IPS-15b (cell line): ENCODE measurements at regions not wholly inside any gene's neighbourhood (a gene's known extent, or its start where the extent isn't known, plus 50 kb on each side); places are given as distances from the start of the nearest gene placed in this dataset.
"Not testable (repeated sequence)": the region's sequence is repeated elsewhere in the genome, so short reads cannot be mapped to it uniquely, and the experiment has no call there.

Experiments
- H3K27me3 ChIP-seq: one replicate; pipeline ENCODE4 v1.6.1; 2013; ENCODE audit warnings: low read length; ENCODE audit not compliant: control insufficient read depth, insufficient read depth
- H3K36me3 ChIP-seq: one replicate; pipeline ENCODE4 v1.6.1; 2013; ENCODE audit warnings: low read length; ENCODE audit not compliant: control insufficient read depth, insufficient read depth
- H3K4me1 ChIP-seq: one replicate; pipeline ENCODE4 v1.6.1; 2013; ENCODE audit warnings: mild to moderate bottlenecking, low read length; ENCODE audit not compliant: control insufficient read depth, insufficient read depth
- H3K4me3 ChIP-seq: one replicate; pipeline ENCODE4 v1.5.1; 2013; ENCODE audit warnings: low read depth, low read length
- H3K9ac ChIP-seq: one replicate; pipeline ENCODE4 v1.6.1; 2013; ENCODE audit warnings: low read depth, mild to moderate bottlenecking, low read length
- H3K9me3 ChIP-seq: one replicate; pipeline ENCODE4 v1.6.1; 2013; ENCODE audit warnings: mild to moderate bottlenecking, low read length; ENCODE audit not compliant: control insufficient read depth, insufficient read depth

DNA sequence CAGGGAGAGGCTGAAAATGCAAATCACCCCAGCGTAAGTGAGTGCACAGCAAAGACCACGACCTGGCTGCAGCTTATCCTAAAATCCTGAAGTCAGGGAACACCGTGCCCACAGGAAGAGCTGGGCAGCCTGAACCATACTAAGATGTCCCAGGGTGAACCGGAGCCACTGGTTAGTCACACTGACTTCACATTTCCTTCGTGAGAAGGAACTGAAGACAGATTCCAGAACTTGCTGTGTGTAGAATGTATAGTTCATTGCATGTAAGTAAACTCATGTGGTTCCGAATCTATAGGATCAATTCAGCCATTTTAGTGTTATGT, 84.6 kb upstream of the NDUFV2 start:
- Histone ChIP-seq H3K9me3 (no peaks in the 10 kb centered on the region), H3K4me1 (peaks cover 14% of the 10 kb centered on the region), H3K4me3 (no peak overlapping the region), H3K36me3 (no peaks in the 10 kb centered on the region), H3K9ac (no peak overlapping the region), H3K27me3 (no peaks in the 10 kb centered on the region)

DNA sequence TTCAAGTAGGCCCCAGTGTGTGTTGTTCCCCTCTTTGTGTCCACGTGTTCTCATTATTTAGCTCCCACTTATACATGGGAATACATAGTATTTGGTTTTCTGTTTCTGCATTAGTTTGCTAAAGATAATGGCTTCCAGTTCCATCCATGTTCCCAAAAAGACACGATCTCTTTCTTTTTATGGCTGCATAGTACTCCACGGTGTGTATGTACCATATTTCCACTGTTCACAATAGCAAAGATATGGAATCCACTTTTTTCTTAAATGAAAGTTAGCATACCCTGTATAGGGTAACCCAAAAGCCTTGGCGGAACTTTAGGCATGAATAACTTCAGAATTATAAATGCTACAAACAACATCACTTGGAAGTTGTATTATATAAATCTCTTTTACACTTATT, 83.4 kb upstream of the NDUFV2 start:
- Histone ChIP-seq H3K4me3 (no peak overlapping the region), H3K36me3 (no peaks in the 10 kb centered on the region), H3K9ac (no peak overlapping the region), H3K4me1 (peaks cover 16% of the 10 kb centered on the region), H3K9me3 (no peaks in the 10 kb centered on the region), H3K27me3 (no peaks in the 10 kb centered on the region)

DNA sequence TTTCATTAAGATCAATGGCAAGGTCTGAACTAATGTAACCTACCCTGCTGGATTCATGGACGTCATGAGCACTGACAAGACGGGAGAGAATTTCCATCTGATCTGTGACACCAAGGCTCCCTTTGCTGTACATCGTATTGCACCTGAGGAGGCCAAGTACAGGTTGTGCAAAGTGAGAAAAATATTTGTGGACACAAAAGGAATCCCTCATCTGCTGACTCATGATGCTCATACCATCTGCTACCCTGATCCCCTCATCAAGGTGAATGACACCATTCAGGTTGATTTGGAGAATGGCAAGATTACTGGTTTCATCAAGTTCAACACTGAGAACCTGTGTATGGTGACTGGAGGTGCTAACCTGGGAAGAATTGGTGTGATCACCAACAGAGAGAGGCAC, 82.3 kb upstream of the NDUFV2 start:
- no peaks in the 10 kb centered on the region for H3K9me3 ChIP-seq
- peaks cover 16% of the 10 kb centered on the region for H3K4me1 ChIP-seq
- no peaks in the 10 kb centered on the region for H3K36me3 ChIP-seq
- H3K4me3 ChIP-seq = no peak overlapping the region
- no peak overlapping the region for H3K9ac ChIP-seq
- no peaks in the 10 kb centered on the region for H3K27me3 ChIP-seq

- no peaks in the 10 kb centered on the region for H3K9me3 ChIP-seq
- H3K4me1 ChIP-seq = peaks cover 16% of the 10 kb centered on the region
- H3K36me3 ChIP-seq = no peaks in the 10 kb centered on the region
- no peaks in the 10 kb centered on the region for H3K27me3 ChIP-seq
- no peak overlapping the region for H3K9ac ChIP-seq
- H3K4me3 ChIP-seq = no peak overlapping the region
These were observed 81.0 kb upstream of the NDUFV2 start for GRCh38 chr18:9021458-9021857.

GRCh38 chr18:9022397-9023155, 79.9 kb upstream of the NDUFV2 start:
- no peaks in the 10 kb centered on the region for H3K27me3 ChIP-seq
- H3K4me1 ChIP-seq = peaks cover 10% of the 10 kb centered on the region
- H3K36me3 ChIP-seq = no peaks in the 10 kb centered on the region
- H3K9me3 ChIP-seq = no peaks in the 10 kb centered on the region
- H3K4me3 ChIP-seq = no peak overlapping the region
- H3K9ac ChIP-seq = peak overlapping the region; percentile 32

DNA sequence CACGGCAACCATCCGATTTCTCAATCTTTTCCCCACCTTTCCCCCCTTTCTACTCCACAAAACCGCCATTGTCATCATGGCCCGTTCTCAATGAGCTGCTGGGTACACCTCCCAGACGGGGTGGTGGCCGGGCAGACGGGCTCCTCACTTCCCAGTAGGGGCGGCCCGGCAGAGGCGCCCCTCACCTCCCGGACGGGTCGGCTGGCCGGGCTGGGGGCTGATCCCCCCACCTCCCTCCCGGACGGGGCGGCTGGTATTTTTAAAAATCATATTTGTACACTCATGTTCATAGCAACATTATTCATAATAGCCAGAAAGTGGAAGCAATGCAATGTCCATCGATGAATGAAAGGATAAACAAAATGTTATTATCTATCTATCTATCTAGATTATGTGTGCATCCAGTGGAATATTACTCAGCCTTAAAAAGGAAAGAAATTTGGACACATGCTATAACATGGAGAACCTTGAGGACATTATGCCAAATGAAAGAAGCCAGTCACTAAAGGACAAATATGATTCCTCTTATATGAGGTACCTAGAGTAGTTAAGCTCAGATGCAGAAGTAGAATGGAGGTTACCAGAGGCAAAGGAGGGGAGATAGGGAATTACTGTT, 78.4 kb upstream of the NDUFV2 start:
- not testable (repeated sequence) for H3K36me3 ChIP-seq, H3K27me3 ChIP-seq, H3K9me3 ChIP-seq, H3K4me1 ChIP-seq, H3K4me3 ChIP-seq, H3K9ac ChIP-seq

GRCh38 chr18:9025091-9025838, 77.2 kb upstream of the NDUFV2 start:
- H3K9me3 ChIP-seq = no peaks in the 10 kb centered on the region
- H3K4me3 ChIP-seq = no peak overlapping the region
- H3K9ac ChIP-seq = no peak overlapping the region
- H3K27me3 ChIP-seq = no peaks in the 10 kb centered on the region
- H3K4me1 ChIP-seq = peaks cover 6% of the 10 kb centered on the region
- H3K36me3 ChIP-seq = no peaks in the 10 kb centered on the region

DNA sequence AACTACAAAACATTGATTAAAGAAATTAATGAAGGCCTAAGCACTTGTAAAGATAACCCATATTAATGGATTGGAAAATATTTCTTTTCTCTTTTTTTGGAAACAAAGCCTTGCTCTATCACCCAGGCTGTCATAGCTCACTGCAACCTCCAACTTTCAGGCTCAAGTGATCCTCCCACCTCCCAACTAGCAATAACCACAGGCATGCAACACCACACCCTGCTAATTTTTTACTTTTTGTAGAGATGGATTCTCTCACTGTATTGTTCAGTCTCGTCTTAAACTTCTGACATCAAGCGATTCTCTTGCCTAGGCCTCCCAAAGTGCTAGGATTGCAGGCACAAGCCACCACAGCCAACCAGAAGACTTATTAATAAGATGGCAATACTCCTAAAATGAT, 73.4 kb upstream of the NDUFV2 start:
- Histone ChIP-seq H3K4me1 (no peaks in the 10 kb centered on the region), H3K9me3 (no peaks in the 10 kb centered on the region), H3K4me3 (no peak overlapping the region), H3K9ac (no peak overlapping the region), H3K27me3 (no peaks in the 10 kb centered on the region), H3K36me3 (no peaks in the 10 kb centered on the region)

GRCh38 chr18:9032519-9032918, 70.0 kb upstream of the NDUFV2 start:
- Histone ChIP-seq H3K9me3 (no peaks in the 10 kb centered on the region), H3K36me3 (no peaks in the 10 kb centered on the region), H3K9ac (no peak overlapping the region), H3K4me3 (no peak overlapping the region), H3K27me3 (no peaks in the 10 kb centered on the region), H3K4me1 (no peaks in the 10 kb centered on the region)

- Histone ChIP-seq H3K36me3 (no peaks in the 10 kb centered on the region), H3K4me3 (no peak overlapping the region), H3K27me3 (no peaks in the 10 kb centered on the region), H3K4me1 (no peaks in the 10 kb centered on the region), H3K9ac (no peak overlapping the region), H3K9me3 (no peaks in the 10 kb centered on the region)
These were observed 64.1 kb upstream of the NDUFV2 start for GRCh38 chr18:9038277-9038871.

- Histone ChIP-seq H3K4me1 (no peaks in the 10 kb centered on the region), H3K27me3 (no peaks in the 10 kb centered on the region)
These were observed 62.9 kb upstream of the NDUFV2 start for GRCh38 chr18:9039441-9040071.

More at GRCh38 chr18:9039441-9040071, 62.9 kb upstream of the NDUFV2 start:
- Histone ChIP-seq H3K36me3 (no peaks in the 10 kb centered on the region), H3K9ac (no peak overlapping the region), H3K4me3 (no peak overlapping the region), H3K9me3 (no peaks in the 10 kb centered on the region)
